Panc1 (cell line): ENCODE measurements at regions not wholly inside any gene's neighbourhood (a gene's known extent, or its start where the extent isn't known, plus 50 kb on each side); places are given as distances from the start of the nearest gene placed in this dataset.

Experiments
- SIN3A ChIP-seq: IDR thresholded peaks from 2 replicates; pipeline ENCODE4 v1.6.1; 2012; ENCODE audit warnings: low read depth, mild to moderate bottlenecking, low read length, moderate library complexity, borderline replicate concordance; ENCODE audit not compliant: insufficient read depth
- TF ChIP-seq, protein P1 (sequence below), 2 experiments: IDR thresholded peaks; 2 replicates each; pipeline ENCODE4 v1.6.1; 2011 to 2012; ENCODE audit warnings: low read depth in 2 of 2, control low read depth in 1 of 2, low read length in 1 of 2, mild to moderate bottlenecking in 1 of 2, moderate library complexity in 1 of 2; ENCODE audit not compliant: insufficient read depth in 1 of 2
- TF ChIP-seq, protein P2 (sequence below): fragments of 450-650 bp; IDR thresholded peaks from 2 replicates; pipeline ENCODE4 v1.5.1; 2017; ENCODE audit warnings: mild to moderate bottlenecking

DNA sequence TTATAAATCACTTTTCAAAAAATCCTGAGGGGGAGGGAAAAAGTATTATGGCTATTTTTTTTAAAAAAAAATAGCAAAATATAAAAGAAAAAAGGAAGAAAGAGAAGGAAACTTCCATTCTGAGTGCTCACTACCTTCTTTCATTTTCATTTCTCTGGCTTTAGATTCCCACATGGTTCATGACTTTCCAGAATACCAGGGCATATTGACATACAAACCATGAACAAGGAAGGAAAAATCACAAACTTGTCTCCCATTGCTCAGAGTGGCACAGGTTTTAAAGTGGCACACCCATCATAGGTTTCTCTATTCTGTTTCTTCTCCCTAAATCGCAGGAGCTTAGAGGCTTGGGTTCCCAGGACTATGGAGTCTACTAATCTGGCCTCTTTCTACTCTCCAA, 136.3 kb upstream of the CXXC4 start:
- TF ChIP-seq, protein P1, sequence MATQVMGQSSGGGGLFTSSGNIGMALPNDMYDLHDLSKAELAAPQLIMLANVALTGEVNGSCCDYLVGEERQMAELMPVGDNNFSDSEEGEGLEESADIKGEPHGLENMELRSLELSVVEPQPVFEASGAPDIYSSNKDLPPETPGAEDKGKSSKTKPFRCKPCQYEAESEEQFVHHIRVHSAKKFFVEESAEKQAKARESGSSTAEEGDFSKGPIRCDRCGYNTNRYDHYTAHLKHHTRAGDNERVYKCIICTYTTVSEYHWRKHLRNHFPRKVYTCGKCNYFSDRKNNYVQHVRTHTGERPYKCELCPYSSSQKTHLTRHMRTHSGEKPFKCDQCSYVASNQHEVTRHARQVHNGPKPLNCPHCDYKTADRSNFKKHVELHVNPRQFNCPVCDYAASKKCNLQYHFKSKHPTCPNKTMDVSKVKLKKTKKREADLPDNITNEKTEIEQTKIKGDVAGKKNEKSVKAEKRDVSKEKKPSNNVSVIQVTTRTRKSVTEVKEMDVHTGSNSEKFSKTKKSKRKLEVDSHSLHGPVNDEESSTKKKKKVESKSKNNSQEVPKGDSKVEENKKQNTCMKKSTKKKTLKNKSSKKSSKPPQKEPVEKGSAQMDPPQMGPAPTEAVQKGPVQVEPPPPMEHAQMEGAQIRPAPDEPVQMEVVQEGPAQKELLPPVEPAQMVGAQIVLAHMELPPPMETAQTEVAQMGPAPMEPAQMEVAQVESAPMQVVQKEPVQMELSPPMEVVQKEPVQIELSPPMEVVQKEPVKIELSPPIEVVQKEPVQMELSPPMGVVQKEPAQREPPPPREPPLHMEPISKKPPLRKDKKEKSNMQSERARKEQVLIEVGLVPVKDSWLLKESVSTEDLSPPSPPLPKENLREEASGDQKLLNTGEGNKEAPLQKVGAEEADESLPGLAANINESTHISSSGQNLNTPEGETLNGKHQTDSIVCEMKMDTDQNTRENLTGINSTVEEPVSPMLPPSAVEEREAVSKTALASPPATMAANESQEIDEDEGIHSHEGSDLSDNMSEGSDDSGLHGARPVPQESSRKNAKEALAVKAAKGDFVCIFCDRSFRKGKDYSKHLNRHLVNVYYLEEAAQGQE (IDR thresholded peaks at IDR 0.05; ENCODE audit: insufficient read depth in 1 of 2, low read depth in 2 of 2, low read length in 1 of 2) = no peak
- TF ChIP-seq, protein P2, sequence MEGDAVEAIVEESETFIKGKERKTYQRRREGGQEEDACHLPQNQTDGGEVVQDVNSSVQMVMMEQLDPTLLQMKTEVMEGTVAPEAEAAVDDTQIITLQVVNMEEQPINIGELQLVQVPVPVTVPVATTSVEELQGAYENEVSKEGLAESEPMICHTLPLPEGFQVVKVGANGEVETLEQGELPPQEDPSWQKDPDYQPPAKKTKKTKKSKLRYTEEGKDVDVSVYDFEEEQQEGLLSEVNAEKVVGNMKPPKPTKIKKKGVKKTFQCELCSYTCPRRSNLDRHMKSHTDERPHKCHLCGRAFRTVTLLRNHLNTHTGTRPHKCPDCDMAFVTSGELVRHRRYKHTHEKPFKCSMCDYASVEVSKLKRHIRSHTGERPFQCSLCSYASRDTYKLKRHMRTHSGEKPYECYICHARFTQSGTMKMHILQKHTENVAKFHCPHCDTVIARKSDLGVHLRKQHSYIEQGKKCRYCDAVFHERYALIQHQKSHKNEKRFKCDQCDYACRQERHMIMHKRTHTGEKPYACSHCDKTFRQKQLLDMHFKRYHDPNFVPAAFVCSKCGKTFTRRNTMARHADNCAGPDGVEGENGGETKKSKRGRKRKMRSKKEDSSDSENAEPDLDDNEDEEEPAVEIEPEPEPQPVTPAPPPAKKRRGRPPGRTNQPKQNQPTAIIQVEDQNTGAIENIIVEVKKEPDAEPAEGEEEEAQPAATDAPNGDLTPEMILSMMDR = no peak
- TF ChIP-seq SIN3A = no peak
